ENCODE measurements at regions not wholly inside any gene's neighbourhood (a gene's known extent, or its start where the extent isn't known, plus 50 kb on each side); places are given as distances from the start of the nearest gene placed in this dataset.
"Not testable (repeated sequence)": the region's sequence is repeated elsewhere in the genome, so short reads cannot be mapped to it uniquely, and the experiment has no call there.

DNA sequence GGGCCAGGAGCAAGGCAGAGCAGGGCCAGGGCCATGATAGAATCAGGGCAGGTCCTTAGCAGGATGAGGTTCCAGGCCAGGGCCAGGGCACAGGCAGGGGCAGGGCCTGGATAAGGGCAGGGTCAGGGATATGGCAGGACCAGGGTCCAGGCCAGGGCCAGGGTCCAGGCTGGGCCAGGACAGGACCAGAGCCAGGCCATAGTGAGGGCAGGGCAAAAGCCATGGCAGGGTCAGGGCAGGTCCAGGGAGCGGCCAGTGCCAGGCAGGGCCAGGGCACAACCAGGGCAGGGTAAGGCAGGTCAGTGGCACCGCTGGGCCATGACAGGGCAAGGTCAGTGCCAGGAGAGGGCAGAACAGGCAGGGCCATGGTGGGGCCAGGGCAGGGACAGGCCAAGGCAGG is 152.2 kb downstream of the LIPI start:
- no peak for DNase-seq (ENCODE audit: low read depth)

DNA sequence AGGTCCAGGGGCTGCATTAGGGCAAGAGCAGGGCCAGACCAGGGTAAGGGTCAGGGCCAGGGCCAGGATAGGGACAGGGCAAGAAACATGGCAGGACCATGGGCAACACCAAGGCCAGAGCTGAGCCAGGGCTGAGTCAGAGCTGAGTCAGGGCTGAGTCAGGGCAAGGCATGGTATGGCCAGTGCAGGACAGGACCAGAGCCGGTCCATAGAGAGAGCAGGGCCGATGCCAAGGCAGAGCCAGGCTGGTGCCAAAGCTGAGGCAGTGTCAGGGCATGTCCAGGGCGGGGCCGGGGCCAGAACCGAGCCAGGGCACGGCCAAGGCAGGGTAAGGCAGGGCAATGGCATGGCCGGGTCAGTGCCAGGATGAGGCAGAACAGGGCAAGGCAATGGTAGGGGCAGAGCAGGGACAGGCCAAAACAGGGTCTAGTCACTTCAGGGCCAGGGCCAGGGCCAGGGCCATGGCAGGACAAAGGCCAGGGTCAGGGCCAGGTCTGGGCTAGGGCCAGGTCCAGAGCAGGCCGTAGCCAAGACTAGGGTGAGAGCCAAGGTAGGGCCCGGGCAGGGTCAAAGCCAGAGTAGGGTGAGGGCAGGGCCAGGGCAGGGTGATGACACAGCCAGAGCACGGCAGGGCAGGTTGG is 152.8 kb downstream of the LIPI start:
- not testable (repeated sequence) for DNase-seq (ENCODE audit: low read depth)

- DNase-seq (ENCODE audit: low read depth), result no peak
Measured at GRCh38 chr21:14057313-14057712, 153.4 kb downstream of the LIPI start.

DNA sequence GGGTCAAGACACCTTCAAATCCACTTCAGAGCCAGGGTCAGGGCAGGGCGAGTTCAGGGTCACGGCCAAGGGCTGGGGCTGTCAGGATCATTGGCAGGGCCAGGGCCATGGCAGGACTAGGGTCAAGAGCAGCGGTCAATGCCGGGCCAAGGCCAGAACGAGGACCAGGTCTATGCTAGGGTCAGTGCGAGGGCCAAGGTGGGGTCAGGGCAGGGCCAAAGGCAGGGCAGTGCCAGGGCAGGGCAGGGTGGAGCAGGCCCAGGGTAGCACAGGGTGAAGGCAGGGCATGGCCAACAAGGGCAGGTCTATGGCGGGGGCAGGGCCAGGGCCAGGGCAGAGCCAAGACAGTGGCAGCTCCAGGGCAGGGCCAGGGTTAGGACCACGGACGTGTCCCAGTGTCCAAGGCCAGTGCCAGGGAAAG is 154.0 kb downstream of the LIPI start:
- DNase-seq (ENCODE audit: low read depth), result no peak

- DNase-seq (ENCODE audit: low read depth), result not testable (repeated sequence)
Measured at GRCh38 chr21:14055746-14056515, 154.8 kb downstream of the LIPI start.

DNA sequence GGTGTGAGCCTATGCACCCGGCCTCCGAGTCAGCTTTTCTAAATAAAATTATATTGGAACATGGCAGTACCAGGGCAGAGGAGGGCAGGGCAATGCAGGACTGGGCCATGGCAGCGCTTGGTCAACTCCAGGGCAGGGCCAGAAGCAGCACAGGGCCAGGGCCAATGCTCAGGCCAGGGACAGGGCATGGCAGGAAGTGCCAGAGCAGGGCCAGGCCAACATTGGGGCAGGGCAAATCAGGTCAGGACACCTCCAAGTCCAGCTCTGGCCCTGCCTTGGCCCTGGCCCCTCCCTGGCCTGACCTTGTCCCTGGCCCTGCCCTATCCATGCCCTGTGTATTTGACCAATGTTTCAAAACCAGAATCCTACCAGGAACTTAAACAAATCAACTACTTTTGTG is 156.1 kb downstream of the LIPI start:
- no peak for DNase-seq (ENCODE audit: low read depth)

GRCh38 chr21:14050121-14050520 is 160.6 kb downstream of the LIPI start:
- no peak for DNase-seq (ENCODE audit: low read depth)

DNA sequence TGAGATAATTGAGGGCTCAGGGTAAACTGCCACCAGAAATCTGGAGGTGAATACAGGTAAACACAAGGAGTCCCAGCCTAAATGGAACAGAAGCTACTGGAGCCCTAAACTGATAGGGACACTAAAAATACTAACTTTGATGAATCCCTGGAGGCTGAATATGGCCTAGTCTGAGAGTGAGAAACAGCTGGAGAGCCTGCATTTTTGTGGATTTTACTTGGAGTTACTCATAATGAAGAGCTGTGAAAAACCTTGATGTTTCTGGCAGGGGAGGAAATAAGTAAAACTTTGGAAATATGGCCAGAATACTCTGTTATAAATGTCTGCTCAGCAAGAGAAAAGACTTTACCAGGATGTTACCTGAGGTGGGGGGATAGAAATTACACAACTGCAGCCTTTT is 164.4 kb downstream of the LIPI start:
- DNase-seq (ENCODE audit: low read depth), result no peak

DNA sequence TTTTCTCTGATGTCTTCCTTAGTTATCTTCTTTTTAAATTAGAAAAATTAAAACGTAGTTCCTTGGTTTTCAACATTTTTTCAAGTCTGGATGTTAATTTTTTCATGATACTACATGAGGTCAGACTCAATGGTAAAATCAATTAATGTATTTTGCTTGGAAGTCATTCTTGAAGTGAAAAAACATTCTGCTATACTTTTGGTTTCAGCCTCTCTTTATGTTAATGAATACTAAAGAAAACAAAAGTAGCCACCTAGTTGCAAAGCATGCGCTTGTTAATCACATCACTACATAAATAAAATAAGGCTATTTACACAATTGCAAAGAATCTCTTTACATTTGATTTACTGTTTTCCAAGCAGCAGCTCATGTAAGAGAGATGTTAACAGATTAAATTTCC is 170.4 kb downstream of the LIPI start:
- DNase-seq (ENCODE audit: low read depth), result no peak

GRCh38 chr21:14028619-14029018 is 182.1 kb downstream of the LIPI start:
- DNase-seq (ENCODE audit: low read depth), result not testable (repeated sequence)

DNA sequence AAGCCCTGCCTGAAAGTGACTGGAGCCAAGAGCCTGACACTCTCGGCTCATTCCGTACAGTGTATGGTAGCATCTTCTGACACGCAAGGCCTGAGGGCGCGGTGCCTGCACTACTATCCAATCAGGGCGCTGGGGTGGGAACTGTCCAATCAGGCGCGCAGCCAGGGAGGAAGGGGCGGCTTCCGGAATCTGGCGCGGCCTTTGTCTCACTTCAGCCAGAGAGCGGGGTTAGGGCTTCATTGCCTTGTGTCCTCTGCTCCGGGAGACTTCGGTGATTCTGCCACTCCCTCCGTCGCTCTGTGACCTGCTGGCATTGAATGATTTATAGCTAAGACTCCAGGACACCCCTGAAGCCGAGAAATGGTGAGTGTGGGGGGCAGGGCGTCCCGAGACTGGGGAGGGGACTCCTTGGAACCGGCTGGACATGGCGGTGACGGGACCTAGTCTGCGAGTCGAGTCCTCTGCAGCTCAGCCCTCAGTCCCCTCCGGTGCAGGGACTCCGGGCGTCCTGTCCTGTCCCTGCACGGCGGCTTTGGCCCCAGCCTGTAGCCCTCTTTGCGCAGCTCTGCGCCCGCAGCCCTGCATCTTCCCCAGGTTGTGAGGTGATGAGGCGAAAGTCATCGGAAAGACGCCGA is 183.4 kb downstream of the LIPI start:
- peak; percentile 77 for DNase-seq (ENCODE audit: low read depth)

DNA sequence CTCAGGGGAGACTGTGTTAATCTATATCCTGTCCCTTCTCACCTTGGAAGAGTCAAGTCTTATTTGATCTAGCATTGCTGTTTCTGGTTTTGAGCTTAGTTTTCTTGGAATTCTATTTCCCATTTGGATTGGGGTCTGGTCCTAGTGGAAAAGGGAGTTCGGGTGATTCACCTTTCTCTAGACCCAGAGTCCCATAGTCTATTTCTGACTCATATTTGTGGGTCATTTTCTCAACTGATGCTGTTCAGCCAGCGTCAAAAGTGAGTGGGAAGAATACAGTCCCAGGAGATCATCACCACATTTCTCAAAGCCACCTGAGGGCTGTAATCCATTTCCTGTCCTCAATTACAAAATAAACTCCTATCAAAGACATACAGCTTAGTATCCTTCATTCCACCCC is 190.6 kb downstream of the LIPI start:
- DNase-seq (ENCODE audit: low read depth), result not testable (repeated sequence)

GRCh38 chr21:14015841-14016240 is 194.9 kb downstream of the LIPI start:
- DNase-seq (ENCODE audit: low read depth), result not testable (repeated sequence)

GRCh38 chr21:14013623-14014498 is 196.9 kb downstream of the LIPI start:
- DNase-seq (ENCODE audit: low read depth), result not testable (repeated sequence)

GRCh38 chr21:14013056-14013603 is 197.6 kb downstream of the LIPI start:
- no peak for DNase-seq (ENCODE audit: low read depth)

GRCh38 chr21:14012409-14012808 is 198.3 kb downstream of the LIPI start:
- DNase-seq (ENCODE audit: low read depth), result no peak

DNA sequence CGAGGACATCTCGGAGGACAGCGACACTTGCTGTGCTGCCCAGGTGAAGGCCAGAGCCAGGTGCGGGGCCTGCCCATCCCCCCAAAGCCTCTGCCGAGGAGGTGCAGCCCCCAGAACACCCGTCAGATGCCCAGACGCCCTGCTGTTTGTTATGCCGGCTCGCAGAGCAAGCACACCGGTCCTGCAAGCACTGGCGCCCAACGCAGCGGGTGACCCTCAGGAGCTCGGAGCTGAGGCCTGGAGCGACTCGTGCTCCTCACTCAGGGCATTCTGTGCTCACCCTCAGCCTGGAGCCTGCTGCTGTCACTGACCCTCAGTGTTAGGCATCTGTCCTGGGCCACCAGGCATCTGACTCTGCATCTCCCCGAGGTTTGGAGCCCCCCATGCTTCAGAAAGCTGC is 199.0 kb downstream of the LIPI start:
- DNase-seq (ENCODE audit: low read depth), result not testable (repeated sequence)

GRCh38 chr21:14011149-14011548 is 199.6 kb downstream of the LIPI start:
- DNase-seq (ENCODE audit: low read depth), result not testable (repeated sequence)

DNA sequence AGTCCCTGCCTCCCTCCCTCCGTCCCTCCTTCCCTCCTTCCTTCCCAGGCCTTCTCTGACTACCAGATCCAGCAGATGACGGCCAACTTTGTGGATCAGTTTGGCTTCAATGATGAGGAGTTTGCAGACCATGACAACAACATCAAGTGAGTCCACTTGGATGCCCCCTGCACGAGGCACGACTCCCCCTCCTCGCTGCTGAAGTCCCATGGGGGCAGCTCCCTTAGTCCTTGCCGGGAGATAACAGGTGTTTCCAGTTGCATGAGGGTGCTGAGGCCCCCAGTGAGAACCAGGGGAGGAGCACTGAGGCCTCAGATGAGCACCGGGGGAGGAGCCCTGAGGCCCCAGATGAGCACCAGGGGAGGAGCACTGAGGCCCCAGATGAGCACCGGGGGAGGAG is 200.0 kb downstream of the LIPI start:
- no peak for DNase-seq (ENCODE audit: low read depth)

GRCh38 chr21:14009990-14010389 is 200.8 kb downstream of the LIPI start:
- DNase-seq (ENCODE audit: low read depth), result not testable (repeated sequence)

DNA sequence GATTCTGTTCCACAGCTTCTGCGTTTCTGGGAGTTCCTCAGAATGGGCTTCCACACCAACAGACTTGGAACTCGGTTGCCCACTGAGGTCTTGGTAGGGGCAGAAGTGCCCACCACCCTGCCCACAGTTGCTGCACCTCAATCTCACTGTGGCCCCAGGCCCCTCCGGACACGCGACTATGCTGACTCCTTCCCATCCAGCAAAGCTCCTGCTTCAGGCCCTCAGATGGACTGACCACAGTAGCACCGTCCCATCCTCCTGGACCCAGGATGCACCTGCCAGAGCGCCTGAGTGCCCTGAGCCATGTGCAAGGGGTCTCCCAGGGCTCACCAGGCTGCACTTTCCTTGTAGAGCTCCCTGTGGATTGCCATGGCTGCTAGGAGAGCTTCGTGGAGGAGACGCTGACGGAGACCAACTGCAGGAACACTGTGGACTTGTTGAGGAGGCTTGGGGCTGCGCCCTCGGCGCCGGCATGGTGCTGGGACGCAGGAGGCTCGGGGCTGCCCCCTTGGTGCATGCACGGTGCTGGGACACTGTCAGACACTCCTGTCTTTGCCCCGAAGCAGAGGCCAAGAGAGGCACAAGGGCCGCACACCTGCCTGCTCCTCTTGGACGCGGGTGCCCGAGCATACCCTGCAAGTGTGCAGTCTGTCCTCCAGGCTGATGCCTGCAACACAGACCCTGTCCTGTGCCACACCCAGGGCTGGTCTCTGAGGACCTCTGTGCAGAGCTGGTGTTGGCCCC is 201.3 kb downstream of the LIPI start:
- not testable (repeated sequence) for DNase-seq (ENCODE audit: low read depth)

Measured in T follicular helper cell (primary cell).